Aorta (tissue), 5 donors: ENCODE measurements at regions not wholly inside any gene's neighbourhood (a gene's known extent, or its start where the extent isn't known, plus 50 kb on each side); places are given as distances from the start of the nearest gene placed in this dataset.

ENCODE experiments used
- ATAC-seq: fragments of 200-7000 bp; cut with Tn5 transposase; one replicate; pipeline ENCODE4 v1.9.1; 2022; ENCODE audit warnings: moderate library complexity; ENCODE audit not compliant: low FRiP score
- DNase-seq, 2 donors: peaks; one replicate each; pipeline ENCODE4 v3.0.0-alpha.2; 2020
- H3K27ac ChIP-seq, 2 donors: one replicate each; pipeline ENCODE4 v1.5.1; 2013; ENCODE audit warnings: low read length in 2 of 2, mild to moderate bottlenecking in 2 of 2, moderate library complexity in 2 of 2, control low read depth in 1 of 2, inconsistent platforms in 1 of 2, low read depth in 1 of 2
- H3K27me3 ChIP-seq, 2 donors: one replicate each; pipeline ENCODE4 v1.6.1; 2013; ENCODE audit warnings: control low read depth in 1 of 2, low read length in 1 of 2, mild to moderate bottlenecking in 1 of 2, moderate library complexity in 1 of 2; ENCODE audit not compliant: insufficient read depth in 2 of 2, control insufficient read depth in 1 of 2
- H3K36me3 ChIP-seq, 2 donors: one replicate each; pipeline ENCODE4 v1.6.1; 2013; ENCODE audit warnings: control low read depth in 1 of 2, low read length in 1 of 2, mild to moderate bottlenecking in 1 of 2; ENCODE audit not compliant: insufficient read depth in 2 of 2, control insufficient read depth in 1 of 2
- H3K4me1 ChIP-seq, 2 donors: one replicate each; pipeline ENCODE4 v1.6.1; 2013; ENCODE audit warnings: low read length in 2 of 2, control low read depth in 1 of 2, mild to moderate bottlenecking in 1 of 2, moderate library complexity in 1 of 2; ENCODE audit not compliant: insufficient read depth in 2 of 2, control insufficient read depth in 1 of 2
- H3K4me3 ChIP-seq, 2 donors: one replicate each; pipeline ENCODE4 v1.5.1; 2013; ENCODE audit warnings: low read length in 2 of 2, control low read depth in 1 of 2, mild to moderate bottlenecking in 1 of 2
- H3K9me3 ChIP-seq: one replicate; pipeline ENCODE4 v1.6.1; 2013; ENCODE audit warnings: mild to moderate bottlenecking, low read length; ENCODE audit not compliant: control insufficient read depth
- WGBS, 2 donors: extraction: QIAGEN DNeasy Blood & Tissue Kit; methylation state at CpG; one replicate each; pipeline ENCODE4 v1.1.7; 2013; 5-methylcytosine and 5-hydroxymethylcytosine counted together
- intact Hi-C, 2 donors: fragments of 100-400 bp; cut with DNase I; formaldehyde crosslinking; loops; one replicate each; pipeline versions ENCODE4 v1.14.2 to v1.15.0; 2022
- donor health status: healthy with polysubstance abuse.
- donor health status: Bipolar disorder and iron deficiency.
- donor health status: DM: no; HTN: no; CAD: no.
- donor health status: DM: no; HTN: no; CAD: no.
- donor health status: DM: yes; HTN: yes; CAD: no.

DNA sequence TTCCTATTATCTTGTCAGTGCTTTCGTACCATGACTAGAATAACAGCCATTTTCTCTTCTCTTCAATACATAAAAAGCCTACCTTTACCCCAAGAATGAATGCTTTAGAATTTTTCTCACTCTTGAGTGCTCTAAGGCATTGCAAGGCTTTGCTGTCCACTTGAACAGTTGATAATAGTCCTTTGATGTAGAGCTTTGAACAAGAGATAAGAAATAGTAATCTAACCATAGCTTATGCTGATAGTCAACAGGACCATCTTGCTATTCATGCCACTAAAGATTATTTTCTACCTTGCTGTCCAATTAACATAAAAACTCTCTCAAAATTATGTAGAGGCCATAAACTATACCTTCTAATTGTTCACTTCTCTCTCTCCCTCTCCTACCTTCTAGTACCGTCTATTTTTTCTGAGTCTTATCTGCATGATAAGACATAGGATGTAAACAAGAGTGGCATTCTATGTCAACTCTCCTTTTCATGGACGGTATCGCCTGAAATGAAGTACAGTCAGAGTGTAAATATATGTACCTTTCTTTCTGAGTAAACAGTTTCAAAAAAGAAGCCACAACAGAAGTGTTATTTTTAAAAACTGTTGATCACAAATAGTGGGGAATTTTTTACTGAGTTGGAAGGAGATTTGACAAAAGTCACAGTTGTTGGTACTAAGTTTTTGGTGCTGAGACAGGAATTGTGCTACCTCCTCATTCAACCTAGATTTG is 297.9 kb downstream of the NDFIP2 start:
- Histone ChIP-seq H3K36me3 (no peaks in the 10 kb centered on the region), H3K4me3 (no peak overlapping the region), H3K4me1 (peaks cover 0 to 4% of the 10 kb centered on the region in 2 donors), H3K9me3 (no peaks in the 10 kb centered on the region), H3K27ac (no peak overlapping the region), H3K27me3 (no peaks in the 10 kb centered on the region)
- ATAC-seq: no peak
- WGBS, 2 donors: 81 to 83% methylated on average over 4 of the region's 4 CpGs
- intact Hi-C loops: loop anchor here (5.0 to 10.0 kb wide), 4 partner anchors 158 to 583 kb away; partner anchors contain the start of gene SPRY2 (in 1 of the 2)
- DNase-seq: no peak

DNA sequence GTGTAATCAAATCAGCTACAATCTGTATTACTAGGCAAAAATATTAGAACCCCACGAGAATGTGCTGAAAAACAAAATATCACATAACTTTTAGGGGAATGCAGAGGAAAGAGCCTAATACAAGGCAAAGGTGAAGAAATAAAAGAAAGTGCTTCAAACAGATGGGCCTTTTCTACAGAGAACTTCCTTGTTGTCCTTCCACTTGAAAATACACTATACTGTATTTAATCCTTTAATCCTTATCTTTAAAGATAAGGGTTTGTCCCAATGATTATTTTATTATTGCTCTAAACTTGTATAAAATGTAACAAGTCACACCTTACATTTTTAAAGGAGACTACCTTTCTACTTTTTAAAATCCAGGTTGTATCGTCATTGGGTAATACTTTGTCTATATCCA is 296.5 kb downstream of the NDFIP2 start:
- intact Hi-C loops: loop anchor here (5.0 to 10.0 kb wide), 4 partner anchors 160 to 585 kb away; partner anchors contain the start of gene SPRY2 (in 1 of the 2)
- no peak for ATAC-seq
- Histone ChIP-seq H3K27me3 (no peaks in the 10 kb centered on the region), H3K4me1 (peaks cover 0 to 2% of the 10 kb centered on the region in 2 donors), H3K9me3 (no peaks in the 10 kb centered on the region), H3K4me3 (no peak overlapping the region), H3K27ac (no peak overlapping the region), H3K36me3 (no peaks in the 10 kb centered on the region)
- DNase-seq: no peak
- WGBS, 2 donors: 92 to 97% methylated on average over 2 of the region's 2 CpGs

DNA sequence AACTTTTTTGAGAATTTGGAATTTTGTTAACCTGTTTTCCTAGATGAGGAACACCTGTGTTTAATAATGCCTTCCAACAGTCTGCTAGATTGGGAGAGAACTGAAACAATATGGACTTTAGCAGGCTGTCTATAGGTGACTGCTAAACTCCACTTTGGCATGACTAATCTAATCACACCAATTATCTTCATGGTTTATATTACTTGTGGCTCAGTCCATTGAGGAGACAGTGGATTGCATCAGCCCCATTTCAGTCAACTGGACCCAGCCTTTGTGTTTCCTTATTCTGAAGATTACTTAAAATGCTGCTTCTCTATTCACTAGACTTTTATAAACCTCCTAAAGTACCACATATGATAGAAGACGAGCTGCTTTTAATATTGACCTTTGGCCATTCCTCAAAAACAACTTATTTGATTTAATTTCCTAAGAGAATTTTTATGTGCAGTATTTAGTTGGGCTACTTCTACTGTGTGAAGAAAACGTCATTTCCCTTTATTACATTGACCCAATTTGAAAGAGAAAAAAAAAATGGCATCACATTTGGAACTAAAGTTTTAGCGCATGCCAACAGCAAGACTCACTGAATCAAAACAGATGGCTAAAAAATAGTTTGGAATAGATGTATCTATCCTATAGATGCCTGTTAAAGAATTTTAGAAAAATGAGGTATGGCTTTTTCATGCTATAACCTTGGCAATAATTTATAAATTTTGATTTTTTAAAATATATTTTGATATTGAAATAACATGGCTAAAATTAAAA is 295.8 kb downstream of the NDFIP2 start:
- Histone ChIP-seq H3K36me3 (no peaks in the 10 kb centered on the region), H3K27ac (no peak overlapping the region), H3K4me1 (peaks cover 0 to 2% of the 10 kb centered on the region in 2 donors), H3K27me3 (no peaks in the 10 kb centered on the region), H3K4me3 (no peak overlapping the region), H3K9me3 (no peaks in the 10 kb centered on the region)
- DNase-seq: no peak
- 81 to 84% methylated on average over 3 of the region's 3 CpGs for WGBS, 2 donors
- intact Hi-C loops: loop anchor here (5.0 to 10.0 kb wide), 4 partner anchors 161 to 586 kb away; partner anchors contain the start of gene SPRY2 (in 1 of the 2)
- no peak for ATAC-seq

DNA sequence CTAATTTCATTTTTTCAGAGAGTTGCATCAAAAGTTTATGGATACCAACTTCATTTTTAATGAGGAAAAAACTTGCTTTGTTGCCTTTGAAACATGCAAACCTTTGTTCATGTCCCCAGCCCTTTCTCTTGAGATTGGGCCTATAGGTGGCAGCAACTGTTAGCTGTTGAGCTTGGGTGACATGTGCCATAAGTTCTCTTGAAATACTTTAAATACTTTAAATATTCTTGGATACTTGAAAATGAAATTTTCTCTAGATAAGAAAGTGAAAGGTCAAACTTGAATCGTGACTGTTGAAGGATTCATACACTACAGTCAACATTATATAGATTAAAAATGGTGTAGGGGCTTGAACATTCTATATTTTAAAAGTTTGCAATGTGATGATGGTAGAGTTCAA is 294.9 kb downstream of the NDFIP2 start:
- intact Hi-C loops: loop anchor here (5.0 to 10.0 kb wide), 4 partner anchors 161 to 586 kb away; partner anchors contain the start of gene SPRY2 (in 1 of the 2)
- no peaks in the 10 kb centered on the region for H3K36me3 ChIP-seq
- H3K27ac ChIP-seq: no peak overlapping the region
- H3K27me3 ChIP-seq: no peaks in the 10 kb centered on the region
- 0% methylated on average over 1 of the region's 1 CpG for WGBS, 2 donors
- ATAC-seq (no peak), DNase-seq (no peak)
- H3K4me3 ChIP-seq: no peak overlapping the region
- no peaks in the 10 kb centered on the region for H3K9me3 ChIP-seq
- H3K4me1 ChIP-seq: peaks cover 0 to 2% of the 10 kb centered on the region in 2 donors

DNA sequence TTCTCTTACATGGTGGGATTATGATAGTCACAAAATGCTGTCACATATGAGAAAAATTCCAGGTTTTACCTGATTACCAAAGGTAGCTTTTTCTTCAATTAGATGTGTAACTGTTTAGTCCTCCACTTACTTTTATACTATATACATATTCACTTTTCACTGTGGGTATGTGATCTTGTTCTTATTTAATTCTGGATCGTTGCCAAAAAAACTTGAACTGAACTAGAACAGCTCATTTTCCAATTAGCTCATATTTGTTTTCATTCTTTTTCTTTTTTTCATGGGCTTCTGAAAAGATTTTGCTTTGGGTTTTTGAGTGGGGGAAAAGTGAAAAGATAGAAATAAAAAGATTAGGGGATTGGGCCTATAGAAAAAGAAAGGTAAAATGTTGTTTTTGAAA is 291.9 kb downstream of the NDFIP2 start:
- WGBS, 2 donors: 1 to 2% methylated on average over 1 of the region's 1 CpG
- Histone ChIP-seq H3K9me3 (no peaks in the 10 kb centered on the region), H3K4me3 (no peak overlapping the region), H3K36me3 (no peaks in the 10 kb centered on the region), H3K27me3 (no peaks in the 10 kb centered on the region), H3K4me1 (no peaks in the 10 kb centered on the region), H3K27ac (no peak overlapping the region)
- DNase-seq (no peak), ATAC-seq (no peak)
- intact Hi-C loops: loop anchor here in 1 of 2 donors (10.0 kb wide), 1 partner anchor 362 kb away; no protein-coding TSS in a partner anchor

DNA sequence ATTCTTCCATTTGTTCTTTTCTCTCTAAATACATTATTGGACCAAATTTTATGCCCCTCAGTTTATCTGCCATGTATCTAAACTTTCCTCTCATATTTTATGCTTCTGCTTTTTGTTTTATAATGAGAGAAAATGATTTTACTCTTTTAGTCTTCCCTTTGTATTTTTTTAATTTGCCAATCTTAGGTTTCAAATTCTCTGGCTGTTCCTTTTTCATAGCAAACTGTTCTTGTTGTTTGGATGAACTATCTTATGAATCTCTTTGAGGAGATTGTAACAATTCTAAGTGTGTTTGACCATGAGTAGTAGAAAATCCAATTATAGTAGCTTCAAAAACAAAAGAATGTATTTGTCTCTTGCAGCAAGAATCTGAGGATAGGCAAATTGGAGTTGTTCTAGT is 290.5 kb downstream of the NDFIP2 start:
- DNase-seq (no peak), ATAC-seq (no peak)
- no peak overlapping the region for H3K4me3 ChIP-seq
- no peaks in the 10 kb centered on the region for H3K4me1 ChIP-seq
- no peak overlapping the region for H3K27ac ChIP-seq
- H3K36me3 ChIP-seq: no peaks in the 10 kb centered on the region
- intact Hi-C loops: loop anchor here in 1 of 2 donors (10.0 kb wide), 1 partner anchor 363 kb away; no protein-coding TSS in a partner anchor
- H3K27me3 ChIP-seq: no peaks in the 10 kb centered on the region
- H3K9me3 ChIP-seq: no peaks in the 10 kb centered on the region

DNA sequence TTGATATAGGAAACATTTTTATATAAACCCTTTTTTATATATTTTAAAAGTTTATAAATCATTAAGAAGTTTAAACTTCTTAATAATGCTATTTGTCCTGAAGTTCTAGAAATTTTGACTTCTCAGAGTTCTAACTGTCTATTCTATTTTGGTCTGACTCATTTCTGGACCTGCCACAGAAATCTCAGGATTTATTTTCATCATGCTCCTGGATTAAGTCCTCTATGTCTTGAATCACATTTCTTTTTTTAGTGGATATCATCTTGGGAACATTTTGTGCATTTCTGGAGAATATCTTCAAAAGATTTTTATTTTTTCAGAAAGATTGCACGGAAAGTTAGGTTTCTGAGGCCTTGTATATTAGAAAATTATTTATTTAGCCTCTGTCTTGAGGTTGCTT is 289.1 kb downstream of the NDFIP2 start:
- Histone ChIP-seq H3K4me1 (no peaks in the 10 kb centered on the region), H3K27ac (no peak overlapping the region), H3K36me3 (no peaks in the 10 kb centered on the region), H3K27me3 (no peaks in the 10 kb centered on the region), H3K9me3 (no peaks in the 10 kb centered on the region), H3K4me3 (no peak overlapping the region)
- intact Hi-C loops: loop anchor here in 1 of 2 donors (10.0 kb wide), 1 partner anchor 365 kb away; no protein-coding TSS in a partner anchor
- ATAC-seq (no peak), DNase-seq (no peak)
- WGBS, 2 donors: 50 to 81% methylated on average over 1 of the region's 1 CpG

DNA sequence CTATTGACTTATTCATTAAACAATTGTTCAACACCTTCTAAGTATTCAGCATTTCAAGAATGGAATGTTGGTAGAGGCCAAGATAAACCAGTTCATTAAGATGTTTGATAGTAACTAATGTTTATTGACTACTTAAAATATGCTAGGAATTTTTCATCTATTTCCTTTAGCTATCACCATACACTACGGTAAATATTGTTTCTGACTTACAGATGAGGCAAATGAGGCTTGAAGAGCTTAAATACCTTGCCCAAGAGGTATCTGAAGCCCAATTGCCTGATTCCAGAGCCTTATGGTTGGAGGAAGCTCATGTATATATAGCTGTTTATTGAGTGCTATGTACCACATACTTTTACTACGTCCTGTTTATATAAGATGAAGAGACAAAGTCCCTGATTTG is 286.2 kb downstream of the NDFIP2 start:
- Histone ChIP-seq H3K4me1 (no peaks in the 10 kb centered on the region), H3K27me3 (no peaks in the 10 kb centered on the region), H3K9me3 (no peaks in the 10 kb centered on the region), H3K36me3 (no peaks in the 10 kb centered on the region), H3K27ac (no peak overlapping the region), H3K4me3 (no peak overlapping the region)
- intact Hi-C loops: no loop called here
- WGBS, 2 donors: 42 to 48% methylated on average over 2 of the region's 2 CpGs
- DNase-seq (no peak), ATAC-seq (no peak)
